NB4 (cell line): ENCODE measurements at regions not wholly inside any gene's neighbourhood (a gene's known extent, or its start where the extent isn't known, plus 50 kb on each side); places are given as distances from the start of the nearest gene placed in this dataset.

Experiments
- DNase-seq: peaks from one replicate; pipeline ENCODE4 v3.0.0; 2010; ENCODE audit warnings: low read depth
- H3K4me3 ChIP-seq: one replicate; pipeline ENCODE4 v1.5.1; 2011; ENCODE audit warnings: mild to moderate bottlenecking, low read depth, low read length, moderate library complexity
- CTCF ChIP-seq: IDR thresholded peaks from one replicate; pipeline ENCODE4 v1.5.1; 2012; ENCODE audit warnings: low read depth, low read length
- MYC ChIP-seq: IDR thresholded peaks from 2 replicates; pipeline ENCODE4 v1.6.1; 2011; ENCODE audit warnings: low read depth, low read length
- POLR2A ChIP-seq: IDR thresholded peaks from 2 replicates; pipeline ENCODE4 v1.6.1; 2011; ENCODE audit warnings: mild to moderate bottlenecking; ENCODE audit not compliant: insufficient read length; ENCODE audit errors: extremely low read depth
- TF ChIP-seq, protein P1 (sequence below): IDR thresholded peaks from 2 replicates; pipeline ENCODE4 v1.6.1; 2011; ENCODE audit warnings: low read depth, low read length

DNA sequence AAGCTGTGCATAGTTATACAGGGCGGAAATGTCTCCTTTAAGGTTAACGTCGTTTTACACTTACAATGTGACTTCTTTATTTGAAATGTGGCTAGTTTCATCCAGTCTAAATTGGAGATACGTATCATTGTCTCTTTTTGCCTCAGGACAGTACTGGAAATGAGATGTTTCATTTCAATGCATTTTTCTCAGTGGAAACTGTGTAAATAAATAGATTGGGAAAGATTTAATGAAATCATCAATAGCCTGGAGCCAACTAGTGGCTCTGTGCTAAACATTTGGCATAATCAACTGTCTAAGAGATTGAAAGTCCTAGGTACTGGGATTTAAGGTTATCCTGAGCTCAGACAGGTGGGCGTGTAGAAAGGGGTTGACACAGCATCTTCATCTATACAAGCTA lies 691.5 kb upstream of the CCDC54 start:
- no peak for DNase-seq
- TF ChIP-seq POLR2A = no peak
- TF ChIP-seq CTCF = no peak
- no peak overlapping the region for H3K4me3 ChIP-seq

DNA sequence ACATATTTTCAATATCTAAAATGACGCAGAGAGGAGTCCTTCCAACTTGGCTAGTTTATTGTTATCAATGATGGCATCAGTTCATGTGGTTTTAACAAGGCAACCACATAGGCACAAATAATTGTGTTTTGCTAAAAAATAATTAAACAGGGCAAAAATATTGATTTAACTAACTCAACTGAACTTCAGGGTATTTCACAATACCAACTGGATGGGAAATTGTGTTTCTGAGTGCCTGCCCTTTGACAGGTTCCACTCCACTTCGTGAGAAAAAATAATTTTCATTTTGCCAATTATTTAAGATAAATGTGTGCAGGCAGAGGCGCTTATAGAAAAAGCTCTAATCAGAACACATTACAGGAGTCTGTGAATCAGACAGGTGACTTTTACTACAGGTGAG lies 689.3 kb upstream of the CCDC54 start:
- TF ChIP-seq POLR2A (no peak), MYC (no peak), CTCF (no peak)
- TF ChIP-seq, protein P1, sequence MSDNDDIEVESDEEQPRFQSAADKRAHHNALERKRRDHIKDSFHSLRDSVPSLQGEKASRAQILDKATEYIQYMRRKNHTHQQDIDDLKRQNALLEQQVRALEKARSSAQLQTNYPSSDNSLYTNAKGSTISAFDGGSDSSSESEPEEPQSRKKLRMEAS = no peak
- DNase-seq = no peak

GRCh38 chr3:106688464-106688863 lies 688.8 kb upstream of the CCDC54 start:
- TF ChIP-seq MYC = no peak
- TF ChIP-seq, protein P1 = no peak
- TF ChIP-seq CTCF = no peak
- no peak for TF ChIP-seq POLR2A
- peak; percentile 0 for DNase-seq
- no peak overlapping the region for H3K4me3 ChIP-seq

More for the DNA sequence above, 689.3 kb upstream of the CCDC54 start:
- no peak overlapping the region for H3K4me3 ChIP-seq

DNA sequence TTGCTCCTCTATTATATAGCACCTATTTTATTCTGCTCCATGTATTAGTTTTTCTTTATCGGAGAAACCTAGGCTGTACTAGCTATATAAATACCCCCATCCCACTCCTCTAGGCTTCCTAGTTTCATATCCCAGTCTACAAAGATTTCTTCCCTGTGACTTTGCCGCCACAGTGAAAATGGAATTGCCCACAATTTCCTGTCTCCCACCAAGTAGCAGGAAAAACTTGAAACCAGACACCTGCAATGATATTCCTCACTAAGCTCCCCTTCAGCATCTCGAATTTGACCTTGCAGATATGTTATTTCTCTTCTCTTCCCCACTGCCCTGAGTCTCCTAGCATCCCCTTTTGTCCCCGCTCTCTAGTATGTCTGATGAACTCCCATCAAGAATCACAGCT lies 685.8 kb upstream of the CCDC54 start:
- no peak overlapping the region for H3K4me3 ChIP-seq
- TF ChIP-seq MYC (no peak), POLR2A (no peak)
- no peak for DNase-seq

DNA sequence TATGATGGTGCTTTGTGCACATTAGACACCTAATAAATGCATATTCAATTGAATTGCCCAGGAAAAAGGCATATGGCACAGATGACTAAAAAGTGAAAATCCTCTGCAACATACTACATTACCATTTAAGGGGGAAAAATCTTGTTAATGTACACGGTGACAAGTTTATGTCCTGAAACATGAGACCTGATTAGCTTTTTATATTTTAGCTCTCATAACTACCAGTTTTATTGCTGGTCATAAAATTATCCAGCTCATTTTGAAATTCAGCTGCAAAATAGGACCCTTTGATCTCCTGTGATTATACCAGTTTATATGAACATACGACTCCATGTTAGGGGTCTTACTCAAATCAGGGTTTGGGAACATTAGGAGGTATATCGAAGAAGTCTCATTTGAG lies 684.6 kb upstream of the CCDC54 start:
- DNase-seq = no peak
- no peak overlapping the region for H3K4me3 ChIP-seq
- TF ChIP-seq MYC (no peak), POLR2A (no peak), CTCF (no peak)
- TF ChIP-seq, protein P1 = no peak

- DNase-seq = no peak
These were observed 678.1 kb upstream of the CCDC54 start for GRCh38 chr3:106699122-106699521.

DNA sequence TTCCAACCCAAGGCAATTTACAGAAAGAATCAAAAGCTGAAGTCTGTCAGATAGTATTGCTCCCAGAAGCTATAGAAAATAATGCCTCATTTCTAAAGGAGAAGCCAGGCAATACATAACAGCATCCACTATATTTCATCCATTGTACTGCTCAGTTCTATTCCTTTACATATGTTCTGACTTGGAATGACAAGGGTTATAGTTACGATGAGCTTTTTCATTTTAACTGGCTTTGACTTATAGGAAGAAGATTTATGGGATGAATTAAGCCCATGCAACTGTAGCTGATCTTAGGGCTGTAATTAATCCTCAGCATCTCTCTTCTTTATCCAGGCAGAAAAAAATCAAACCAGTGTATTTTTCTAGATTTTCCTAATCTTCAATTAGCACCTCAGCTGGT lies 676.3 kb upstream of the CCDC54 start:
- TF ChIP-seq CTCF (no peak), POLR2A (no peak), MYC (no peak)
- TF ChIP-seq, protein P1 = no peak
- no peak for DNase-seq
- H3K4me3 ChIP-seq = no peak overlapping the region

More at GRCh38 chr3:106699122-106699521, 678.1 kb upstream of the CCDC54 start:
- H3K4me3 ChIP-seq = no peak overlapping the region
- no peak for TF ChIP-seq POLR2A
